Vagina (tissue), 2 donors: ENCODE measurements at regions not wholly inside any gene's neighbourhood (a gene's known extent, or its start where the extent isn't known, plus 50 kb on each side); places are given as distances from the start of the nearest gene placed in this dataset.

Experiments
- DNase-seq, 2 donors: peaks; one replicate each; pipeline ENCODE4 v3.0.0-alpha.2; 2017; ENCODE audit errors: extremely low spot score in 2 of 2
- H3K27ac ChIP-seq: fragments of 200-600 bp; sonication (generic); one replicate; pipeline ENCODE4 v1.5.1; 2019
- H3K27me3 ChIP-seq: fragments of 200-600 bp; sonication (generic); one replicate; pipeline ENCODE4 v1.5.1; 2019
- H3K36me3 ChIP-seq, 2 donors: fragments of 200-600 bp; sonication (generic); one replicate each; pipeline ENCODE4 v1.5.1; 2017 to 2019
- H3K4me1 ChIP-seq: fragments of 200-600 bp; sonication (generic); one replicate; pipeline ENCODE4 v1.5.1; 2019
- H3K4me3 ChIP-seq, 2 donors: fragments of 200-600 bp; sonication (generic); 1 replicate in 1 of 2; 2 replicates in 1 of 2; pipeline ENCODE4 v1.5.1; 2016 to 2019
- H3K9me3 ChIP-seq: fragments of 200-600 bp; sonication (generic); one replicate; pipeline ENCODE4 v1.5.1; 2019
- CTCF ChIP-seq, 3 experiments: fragments of 450-650 bp in 2 of 3; fragments of 200-600 bp in 1 of 3; sonication (generic) in 1 of 3; IDR thresholded peaks; one replicate each; pipeline ENCODE4 v1.5.1; 2017 to 2019; ENCODE audit warnings: antibody characterized with exemption in 3 of 3, mild to moderate bottlenecking in 2 of 3, moderate library complexity in 2 of 3
- POLR2A ChIP-seq, 2 donors: fragments of 450-650 bp; IDR thresholded peaks; one replicate each; pipeline ENCODE4 v1.6.1; 2017; ENCODE audit warnings: antibody characterized with exemption in 2 of 2, mild to moderate bottlenecking in 2 of 2, moderate library complexity in 2 of 2
- POLR2AphosphoS5 ChIP-seq, 2 donors: sonication (generic); formaldehyde crosslinking; IDR thresholded peaks; one replicate each; pipeline ENCODE4 v1.9.0; 2017; ENCODE audit warnings: antibody characterized with exemption in 2 of 2, mild to moderate bottlenecking in 2 of 2, low read depth in 1 of 2; ENCODE audit not compliant: insufficient read depth in 1 of 2
- intact Hi-C: fragments of 100-400 bp; cut with DNase I; formaldehyde crosslinking; loops from one replicate; pipeline ENCODE4 v1.15.1; 2023

- H3K36me3 ChIP-seq = no peaks in the 10 kb centered on the region
- DNase-seq = no peak
- H3K27me3 ChIP-seq = no peaks in the 10 kb centered on the region
- no peaks in the 10 kb centered on the region for H3K9me3 ChIP-seq
- H3K4me1 ChIP-seq = no peaks in the 10 kb centered on the region
- H3K4me3 ChIP-seq = no peak overlapping the region
- no peak overlapping the region for H3K27ac ChIP-seq
- TF ChIP-seq CTCF (IDR thresholded peaks at IDR 0.05) (no peak), POLR2AphosphoS5 (IDR thresholded peaks at IDR 0.05; ENCODE audit: insufficient read depth in 1 of 2, low read depth in 1 of 2) (no peak), POLR2A (IDR thresholded peaks at IDR 0.05) (no peak)
- intact Hi-C loops = no loop called here
These were observed 281.7 kb downstream of the CCDC85A start for GRCh38 chr2:56465491-56465890.

- intact Hi-C loops = no loop called here
- TF ChIP-seq CTCF (IDR thresholded peaks at IDR 0.05) (no peak), POLR2A (IDR thresholded peaks at IDR 0.05) (no peak), POLR2AphosphoS5 (IDR thresholded peaks at IDR 0.05; ENCODE audit: insufficient read depth in 1 of 2, low read depth in 1 of 2) (no peak)
- no peak overlapping the region for H3K27ac ChIP-seq
- no peaks in the 10 kb centered on the region for H3K4me1 ChIP-seq
- H3K9me3 ChIP-seq = no peaks in the 10 kb centered on the region
- H3K4me3 ChIP-seq = no peak overlapping the region
- no peaks in the 10 kb centered on the region for H3K36me3 ChIP-seq
- no peak for DNase-seq
- H3K27me3 ChIP-seq = no peaks in the 10 kb centered on the region
These were observed 289.7 kb downstream of the CCDC85A start for GRCh38 chr2:56473524-56473923.

GRCh38 chr2:56474412-56475158 lies 290.8 kb downstream of the CCDC85A start:
- no peaks in the 10 kb centered on the region for H3K9me3 ChIP-seq
- no peak overlapping the region for H3K27ac ChIP-seq
- no peak for TF ChIP-seq CTCF (IDR thresholded peaks at IDR 0.05)
- no peak for TF ChIP-seq POLR2A (IDR thresholded peaks at IDR 0.05)
- TF ChIP-seq POLR2AphosphoS5 (IDR thresholded peaks at IDR 0.05; ENCODE audit: insufficient read depth in 1 of 2, low read depth in 1 of 2) = no peak
- H3K36me3 ChIP-seq = no peaks in the 10 kb centered on the region
- no peak for DNase-seq
- H3K27me3 ChIP-seq = no peaks in the 10 kb centered on the region
- intact Hi-C loops = no loop called here
- H3K4me3 ChIP-seq = no peak overlapping the region
- no peaks in the 10 kb centered on the region for H3K4me1 ChIP-seq

- Histone ChIP-seq H3K9me3 (no peaks in the 10 kb centered on the region), H3K27ac (no peak overlapping the region), H3K36me3 (no peaks in the 10 kb centered on the region), H3K27me3 (no peaks in the 10 kb centered on the region), H3K4me1 (no peaks in the 10 kb centered on the region), H3K4me3 (no peak overlapping the region)
- TF ChIP-seq POLR2A (IDR thresholded peaks at IDR 0.05) (no peak), POLR2AphosphoS5 (IDR thresholded peaks at IDR 0.05; ENCODE audit: insufficient read depth in 1 of 2, low read depth in 1 of 2) (no peak), CTCF (IDR thresholded peaks at IDR 0.05) (no peak)
- intact Hi-C loops = no loop called here
- no peak for DNase-seq
These were observed 291.4 kb downstream of the CCDC85A start for GRCh38 chr2:56475191-56475590.

GRCh38 chr2:56476509-56477071 lies 292.8 kb downstream of the CCDC85A start:
- no peak for DNase-seq
- Histone ChIP-seq H3K4me3 (no peak overlapping the region), H3K9me3 (no peaks in the 10 kb centered on the region), H3K4me1 (no peaks in the 10 kb centered on the region), H3K36me3 (no peaks in the 10 kb centered on the region), H3K27me3 (no peaks in the 10 kb centered on the region), H3K27ac (no peak overlapping the region)
- TF ChIP-seq POLR2AphosphoS5 (IDR thresholded peaks at IDR 0.05; ENCODE audit: insufficient read depth in 1 of 2, low read depth in 1 of 2) (no peak), POLR2A (IDR thresholded peaks at IDR 0.05) (no peak), CTCF (IDR thresholded peaks at IDR 0.05) (no peak)
- intact Hi-C loops = no loop called here
